KMS-11 (cell line): ENCODE measurements at regions not wholly inside any gene's neighbourhood (a gene's known extent, or its start where the extent isn't known, plus 50 kb on each side); places are given as distances from the start of the nearest gene placed in this dataset.

ENCODE experiments used
- H2AFZ ChIP-seq: fragments of 200-600 bp; sonication (generic); 2 replicates; pipeline ENCODE4 v1.6.1; 2016; ENCODE audit warnings: antibody characterized with exemption, mixed run types, low read depth
- H3K27ac ChIP-seq: fragments of 200-600 bp; sonication (generic); 2 replicates; pipeline ENCODE4 v1.6.1; 2016; ENCODE audit warnings: mild to moderate bottlenecking, mixed run types
- H3K27me3 ChIP-seq: fragments of 200-600 bp; sonication (generic); 2 replicates; pipeline ENCODE4 v1.6.1; 2017; ENCODE audit warnings: mild to moderate bottlenecking, low read depth, mixed run types, moderate library complexity; ENCODE audit not compliant: insufficient read depth
- H3K36me3 ChIP-seq: fragments of 200-600 bp; sonication (generic); 2 replicates; pipeline ENCODE4 v1.6.1; 2017; ENCODE audit warnings: mild to moderate bottlenecking, mixed run types; ENCODE audit not compliant: insufficient read depth
- H3K4me1 ChIP-seq: fragments of 200-600 bp; sonication (generic); 2 replicates; pipeline ENCODE4 v1.6.1; 2016; ENCODE audit warnings: mild to moderate bottlenecking, low read depth, mixed run types; ENCODE audit not compliant: poor library complexity, severe bottlenecking
- H3K4me2 ChIP-seq: fragments of 200-600 bp; sonication (generic); 2 replicates; pipeline ENCODE4 v1.7.0; 2016; ENCODE audit warnings: mild to moderate bottlenecking, mixed run types
- H3K4me3 ChIP-seq: fragments of 200-600 bp; sonication (generic); IDR thresholded peaks from 2 replicates; pipeline ENCODE4 v1.6.1; 2017; ENCODE audit warnings: low read depth, low read length, mixed read lengths; ENCODE audit not compliant: insufficient read depth
- H3K79me2 ChIP-seq: fragments of 200-600 bp; sonication (generic); 2 replicates; pipeline ENCODE4 v1.6.1; 2016; ENCODE audit warnings: low read depth, mixed run types; ENCODE audit not compliant: insufficient read depth
- H3K9ac ChIP-seq: fragments of 200-600 bp; sonication (generic); 2 replicates; pipeline ENCODE4 v1.6.1; 2016; ENCODE audit warnings: mild to moderate bottlenecking, mixed run types
- H4K20me1 ChIP-seq: fragments of 200-600 bp; sonication (generic); 2 replicates; pipeline ENCODE4 v1.6.1; 2016; ENCODE audit warnings: mild to moderate bottlenecking, mixed run types; ENCODE audit not compliant: insufficient read depth
- CTCF ChIP-seq: fragments of 200-600 bp; sonication (generic); conservative IDR thresholded peaks from 2 replicates; pipeline ENCODE4 v1.6.1; 2017; ENCODE audit warnings: low read depth, mild to moderate bottlenecking, antibody characterized with exemption, low read length, moderate library complexity, mixed read lengths

GRCh38 chr12:115222220-115222619 is 538.2 kb upstream of the TBX3 start:
- no peaks in the 10 kb centered on the region for H3K79me2 ChIP-seq
- no peak overlapping the region for H3K4me3 ChIP-seq
- no peak for TF ChIP-seq CTCF

DNA sequence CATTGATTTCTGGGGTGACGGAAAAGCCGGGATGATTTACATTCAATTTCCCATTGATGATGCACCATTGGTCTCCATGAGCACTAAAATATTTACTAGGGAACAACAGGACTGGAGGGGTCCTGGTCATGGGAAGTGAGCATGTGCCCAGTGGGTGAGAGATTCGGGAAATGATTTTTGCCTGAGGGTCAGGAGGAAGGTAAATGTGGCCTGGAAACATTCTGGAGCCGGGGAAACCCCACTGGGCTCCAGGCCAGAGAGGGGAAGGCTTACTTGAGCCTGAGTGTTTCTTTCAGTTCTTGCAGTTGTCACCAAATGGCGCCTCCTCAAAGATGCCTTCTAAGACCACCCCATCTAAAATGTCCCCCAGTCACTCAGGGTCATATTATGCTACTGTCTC is 532.3 kb upstream of the TBX3 start:
- no peaks in the 10 kb centered on the region for H3K36me3 ChIP-seq
- no peak overlapping the region for H2AFZ ChIP-seq
- H3K27ac ChIP-seq: no peak overlapping the region
- no peak for TF ChIP-seq CTCF
- no peak overlapping the region for H3K9ac ChIP-seq
- H3K4me2 ChIP-seq: no peak overlapping the region
- H3K79me2 ChIP-seq: no peaks in the 10 kb centered on the region
- H3K4me3 ChIP-seq: no peak overlapping the region
- H3K27me3 ChIP-seq: no peaks in the 10 kb centered on the region
- H4K20me1 ChIP-seq: no peaks in the 10 kb centered on the region
- H3K4me1 ChIP-seq: no peaks in the 10 kb centered on the region

More at GRCh38 chr12:115222220-115222619, 538.2 kb upstream of the TBX3 start:
- Histone ChIP-seq H3K4me2 (no peak overlapping the region), H3K9ac (no peak overlapping the region), H3K27me3 (no peaks in the 10 kb centered on the region), H2AFZ (no peak overlapping the region), H4K20me1 (no peaks in the 10 kb centered on the region), H3K36me3 (no peaks in the 10 kb centered on the region), H3K4me1 (no peaks in the 10 kb centered on the region), H3K27ac (no peak overlapping the region)

- Histone ChIP-seq H3K27ac (no peak overlapping the region), H3K4me3 (no peak overlapping the region), H3K36me3 (no peaks in the 10 kb centered on the region), H4K20me1 (no peaks in the 10 kb centered on the region), H3K4me1 (no peaks in the 10 kb centered on the region), H2AFZ (no peak overlapping the region), H3K9ac (no peak overlapping the region), H3K4me2 (no peak overlapping the region), H3K27me3 (no peaks in the 10 kb centered on the region), H3K79me2 (no peaks in the 10 kb centered on the region)
- no peak for TF ChIP-seq CTCF
These were observed 531.6 kb upstream of the TBX3 start for GRCh38 chr12:115215544-115215943.

DNA sequence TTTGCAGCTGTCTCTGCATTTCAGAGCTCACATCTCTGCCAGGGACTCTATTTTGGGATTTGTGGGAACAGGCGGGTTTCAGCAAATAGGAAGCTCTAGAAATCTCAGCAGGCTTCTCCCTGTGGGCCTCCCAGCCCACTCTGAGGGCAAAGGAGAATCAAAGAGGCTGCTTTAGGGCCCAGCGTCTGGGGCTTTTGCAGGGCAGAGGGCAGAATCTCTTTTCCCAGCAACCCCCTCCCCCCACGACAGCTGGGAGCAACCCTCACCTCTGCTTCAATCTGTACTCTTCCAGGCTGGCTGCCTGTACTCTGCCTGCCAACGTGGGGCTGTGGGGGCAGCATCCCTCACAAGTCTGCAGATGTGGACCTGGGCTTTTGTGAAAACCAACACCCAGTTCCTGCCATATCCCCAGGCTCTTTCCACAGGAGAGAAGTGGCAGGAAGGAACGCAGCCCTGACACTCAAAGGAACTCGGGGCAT is 529.6 kb upstream of the TBX3 start:
- Histone ChIP-seq H3K4me3 (no peak overlapping the region), H3K27ac (no peak overlapping the region), H3K9ac (no peak overlapping the region), H4K20me1 (no peaks in the 10 kb centered on the region), H3K27me3 (no peaks in the 10 kb centered on the region), H3K4me2 (no peak overlapping the region), H3K4me1 (peaks cover 5% of the 10 kb centered on the region), H2AFZ (no peak overlapping the region), H3K36me3 (no peaks in the 10 kb centered on the region), H3K79me2 (no peaks in the 10 kb centered on the region)
- TF ChIP-seq CTCF: no peak
